ENCODE measurements at regions not wholly inside any gene's neighbourhood (a gene's known extent, or its start where the extent isn't known, plus 50 kb on each side); places are given as distances from the start of the nearest gene placed in this dataset.

- TF ChIP-seq CTCF (conservative IDR thresholded peaks at IDR 0.05) = no peak
- TF ChIP-seq EZH2 (IDR thresholded peaks at IDR 0.05; ENCODE audit: low read depth) = no peak
Observed at GRCh38 chr17:79296243-79296642, 221.6 kb downstream of the ENGASE start.
